Ascending aorta (tissue), 2 donors: ENCODE measurements at regions not wholly inside any gene's neighbourhood (a gene's known extent, or its start where the extent isn't known, plus 50 kb on each side); places are given as distances from the start of the nearest gene placed in this dataset.

Experiments used
- DNase-seq, 2 donors: peaks; one replicate each; pipeline ENCODE4 v3.0.0-alpha.2; 2019; ENCODE audit warnings: low spot score in 2 of 2
- H3K27ac ChIP-seq, 2 donors: fragments of 200-600 bp; sonication (generic); one replicate each; pipeline ENCODE4 v1.5.1; 2016 to 2017; ENCODE audit warnings: mild to moderate bottlenecking in 1 of 2
- H3K27me3 ChIP-seq: fragments of 200-600 bp; sonication (generic); one replicate; pipeline ENCODE4 v1.5.1; 2017
- H3K36me3 ChIP-seq, 2 donors: fragments of 200-600 bp; sonication (generic); one replicate each; pipeline ENCODE4 v1.5.1; 2016
- H3K4me1 ChIP-seq, 2 donors: fragments of 200-600 bp; sonication (generic); one replicate each; pipeline ENCODE4 v1.5.1; 2016 to 2017; ENCODE audit warnings: mild to moderate bottlenecking in 1 of 2
- H3K4me3 ChIP-seq, 2 donors: fragments of 200-600 bp; sonication (generic); one replicate each; pipeline ENCODE4 v1.5.1; 2016 to 2017; ENCODE audit warnings: mild to moderate bottlenecking in 1 of 2
- H3K9me3 ChIP-seq, 2 donors: fragments of 200-600 bp; sonication (generic); one replicate each; pipeline ENCODE4 v1.5.1; 2016
- CTCF ChIP-seq, 3 experiments: fragments of 200-600 bp in 2 of 3; fragments of 450-650 bp in 1 of 3; sonication (generic) in 2 of 3; IDR thresholded peaks; one replicate each; pipeline ENCODE4 v1.5.1; 2016 to 2019; ENCODE audit warnings: antibody characterized with exemption in 3 of 3, mild to moderate bottlenecking in 1 of 3, moderate library complexity in 1 of 3
- intact Hi-C: fragments of 100-400 bp; cut with DNase I; formaldehyde crosslinking; loops from one replicate; pipeline ENCODE4 v1.15.1; 2023

GRCh38 chr7:88597941-88598425 lies 161.5 kb upstream of the ZNF804B start:
- intact Hi-C loops: no loop called here
- H3K27me3 ChIP-seq: no peaks in the 10 kb centered on the region
- H3K4me3 ChIP-seq: no peak overlapping the region
- H3K27ac ChIP-seq: no peak overlapping the region
- no peak for TF ChIP-seq CTCF (IDR thresholded peaks at IDR 0.05)
- H3K9me3 ChIP-seq: no peaks in the 10 kb centered on the region
- H3K4me1 ChIP-seq: no peaks in the 10 kb centered on the region
- no peaks in the 10 kb centered on the region for H3K36me3 ChIP-seq
- DNase-seq: no peak

- no peak overlapping the region for H3K27ac ChIP-seq
These were observed 168.5 kb upstream of the ZNF804B start for GRCh38 chr7:88590963-88591362.

GRCh38 chr7:88589927-88590326 lies 169.6 kb upstream of the ZNF804B start:
- no peak overlapping the region for H3K27ac ChIP-seq
- no peak overlapping the region for H3K4me3 ChIP-seq
- intact Hi-C loops: no loop called here

More at GRCh38 chr7:88590963-88591362, 168.5 kb upstream of the ZNF804B start:
- Histone ChIP-seq H3K9me3 (no peaks in the 10 kb centered on the region), H3K36me3 (no peaks in the 10 kb centered on the region), H3K27me3 (no peaks in the 10 kb centered on the region), H3K4me1 (no peaks in the 10 kb centered on the region), H3K4me3 (no peak overlapping the region)
- intact Hi-C loops: no loop called here
- no peak for TF ChIP-seq CTCF (IDR thresholded peaks at IDR 0.05)
- DNase-seq: no peak

GRCh38 chr7:88586890-88587289 lies 172.6 kb upstream of the ZNF804B start:
- no peak for TF ChIP-seq CTCF (IDR thresholded peaks at IDR 0.05)
- H3K27ac ChIP-seq: no peak overlapping the region
- DNase-seq: no peak
- no peak overlapping the region for H3K4me3 ChIP-seq
- H3K27me3 ChIP-seq: no peaks in the 10 kb centered on the region
- no peaks in the 10 kb centered on the region for H3K4me1 ChIP-seq
- intact Hi-C loops: no loop called here
- no peaks in the 10 kb centered on the region for H3K9me3 ChIP-seq
- H3K36me3 ChIP-seq: no peaks in the 10 kb centered on the region

More at GRCh38 chr7:88589927-88590326, 169.6 kb upstream of the ZNF804B start:
- H3K4me1 ChIP-seq: no peaks in the 10 kb centered on the region
- no peak for DNase-seq
- TF ChIP-seq CTCF (IDR thresholded peaks at IDR 0.05): no peak
- no peaks in the 10 kb centered on the region for H3K36me3 ChIP-seq
- H3K9me3 ChIP-seq: no peaks in the 10 kb centered on the region
- no peaks in the 10 kb centered on the region for H3K27me3 ChIP-seq

- H3K36me3 ChIP-seq: no peaks in the 10 kb centered on the region
- no peak for TF ChIP-seq CTCF (IDR thresholded peaks at IDR 0.05)
- intact Hi-C loops: no loop called here
These were observed 173.3 kb upstream of the ZNF804B start for GRCh38 chr7:88586219-88586618.

GRCh38 chr7:88576720-88577119 lies 182.8 kb upstream of the ZNF804B start:
- no peak overlapping the region for H3K4me3 ChIP-seq
- DNase-seq: no peak
- no peaks in the 10 kb centered on the region for H3K27me3 ChIP-seq
- no peak for TF ChIP-seq CTCF (IDR thresholded peaks at IDR 0.05)
- H3K4me1 ChIP-seq: no peaks in the 10 kb centered on the region
- no peaks in the 10 kb centered on the region for H3K9me3 ChIP-seq
- H3K36me3 ChIP-seq: no peaks in the 10 kb centered on the region
- no peak overlapping the region for H3K27ac ChIP-seq
- intact Hi-C loops: no loop called here

More at GRCh38 chr7:88586219-88586618, 173.3 kb upstream of the ZNF804B start:
- H3K4me3 ChIP-seq: no peak overlapping the region
- H3K27ac ChIP-seq: no peak overlapping the region
- no peak for DNase-seq
- H3K9me3 ChIP-seq: no peaks in the 10 kb centered on the region
- H3K4me1 ChIP-seq: no peaks in the 10 kb centered on the region
- H3K27me3 ChIP-seq: no peaks in the 10 kb centered on the region
